ENCODE measurements at regions not wholly inside any gene's neighbourhood (a gene's known extent, or its start where the extent isn't known, plus 50 kb on each side); places are given as distances from the start of the nearest gene placed in this dataset.
"Not testable (repeated sequence)": the region's sequence is repeated elsewhere in the genome, so short reads cannot be mapped to it uniquely, and the experiment has no call there.

DNA sequence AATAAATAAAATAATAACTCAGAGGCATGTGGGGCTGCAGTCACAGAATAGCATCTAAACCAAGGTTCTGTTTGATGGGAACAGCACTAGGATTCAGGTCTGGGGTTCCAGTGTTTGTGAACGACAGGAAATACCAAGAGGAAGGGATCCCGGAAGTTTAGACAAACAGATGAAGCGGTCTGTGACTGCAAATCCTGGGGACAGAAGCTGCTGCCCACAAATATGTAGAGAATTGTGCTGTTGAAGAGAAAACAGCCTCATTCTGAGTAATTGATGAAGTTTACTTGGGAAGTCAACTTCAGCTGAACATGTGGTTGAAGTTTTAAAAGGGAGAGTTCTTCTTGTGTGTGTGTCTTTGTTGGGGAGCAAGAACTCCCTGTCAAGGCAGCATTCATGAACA lies 98.4 kb upstream of the TBX5 start:
- no peak for DNase-seq (ENCODE audit: low read depth in 4 of 4, low spot score in 1 of 4)

DNA sequence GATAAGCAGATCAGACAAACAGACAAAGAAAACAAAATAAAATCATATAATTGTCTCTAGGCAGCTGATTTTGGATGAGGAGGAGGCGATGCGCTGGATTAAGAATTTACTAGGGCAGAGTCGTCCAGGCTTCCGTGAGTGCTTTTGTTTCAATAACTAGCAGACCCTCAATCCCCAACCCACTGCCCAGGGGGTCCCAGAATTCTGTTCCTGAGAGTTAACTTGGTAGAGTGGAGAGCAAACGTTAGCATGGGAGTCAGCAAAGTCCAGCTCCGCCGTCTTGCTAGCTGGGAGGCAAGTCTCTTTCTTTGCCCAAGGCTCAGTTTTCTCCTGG lies 95.5 kb upstream of the TBX5 start:
- DNase-seq (ENCODE audit: low read depth in 4 of 4, low spot score in 1 of 4): no peak

DNA sequence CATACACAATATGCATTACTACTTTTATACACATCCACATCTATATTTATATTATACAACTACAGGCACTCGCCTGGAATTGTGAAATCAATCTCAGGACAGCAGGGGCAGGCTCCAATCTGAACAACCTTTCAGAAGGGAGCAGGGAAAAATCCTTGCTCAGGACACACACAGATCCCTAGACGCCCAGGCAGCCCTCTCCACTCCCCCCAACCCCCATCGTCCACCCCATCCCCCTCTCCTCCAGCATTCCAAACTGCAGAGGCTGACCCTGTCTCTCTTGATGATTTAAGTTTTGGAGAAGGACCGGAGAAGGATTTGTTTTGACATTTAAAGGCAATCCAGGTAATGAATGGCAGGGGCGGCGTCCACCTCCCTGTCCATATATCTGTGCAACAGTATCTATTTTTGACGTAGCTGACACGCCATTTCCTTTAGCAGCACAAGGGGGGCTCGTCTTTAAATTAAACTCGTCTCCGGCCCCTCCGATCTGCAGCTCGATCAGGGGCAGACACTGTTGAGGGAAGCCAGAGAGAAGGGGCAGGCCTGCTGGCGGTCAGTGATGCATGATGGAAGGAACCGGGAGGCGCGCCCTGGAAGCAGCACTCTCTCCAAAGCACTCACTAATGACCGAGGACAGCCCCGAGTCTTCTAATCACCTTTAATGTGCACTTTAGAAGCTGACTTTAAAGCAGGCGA lies 95.0 kb upstream of the TBX5 start:
- DNase-seq (ENCODE audit: low read depth in 4 of 4, low spot score in 1 of 4): no peak

DNA sequence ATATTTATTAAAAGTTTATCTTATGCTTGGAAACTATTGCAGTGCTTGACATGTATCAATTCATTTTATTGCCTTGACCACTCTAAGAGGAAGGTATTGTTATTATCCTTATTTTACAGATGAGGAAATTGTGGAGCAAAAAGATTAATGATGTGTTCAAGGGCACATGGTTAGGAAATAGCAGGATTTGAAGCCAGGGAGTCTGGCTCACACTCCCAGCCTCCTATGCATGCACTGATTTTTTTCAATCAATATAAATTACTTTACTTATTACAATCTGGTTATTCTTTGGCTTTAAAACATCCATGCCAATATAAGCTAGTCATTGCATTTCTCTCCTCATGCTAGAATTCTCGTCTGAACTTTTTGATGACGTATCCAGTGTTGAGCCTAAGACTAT lies 94.2 kb upstream of the TBX5 start:
- DNase-seq (ENCODE audit: low read depth in 4 of 4, low spot score in 1 of 4): no peak

DNA sequence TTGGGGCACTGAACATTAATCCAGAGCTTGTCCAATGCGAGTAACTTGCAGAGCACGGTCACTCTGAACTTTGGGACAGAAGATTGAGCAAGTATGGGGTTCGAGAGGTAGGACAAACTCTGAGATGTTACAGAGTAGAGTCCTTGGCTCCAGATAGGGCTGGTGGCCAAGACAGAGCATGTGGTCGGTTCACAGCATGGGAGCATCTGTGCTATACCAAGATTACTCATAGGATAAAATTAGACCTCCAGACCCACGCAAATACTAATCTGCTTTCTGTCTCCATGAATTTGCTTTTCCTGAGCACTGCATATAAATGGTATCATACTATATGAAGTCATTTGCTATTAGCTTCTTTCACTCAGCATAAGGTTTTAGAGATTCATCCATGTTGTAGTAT lies 93.4 kb upstream of the TBX5 start:
- DNase-seq (ENCODE audit: low read depth in 4 of 4, low spot score in 1 of 4): no peak

DNA sequence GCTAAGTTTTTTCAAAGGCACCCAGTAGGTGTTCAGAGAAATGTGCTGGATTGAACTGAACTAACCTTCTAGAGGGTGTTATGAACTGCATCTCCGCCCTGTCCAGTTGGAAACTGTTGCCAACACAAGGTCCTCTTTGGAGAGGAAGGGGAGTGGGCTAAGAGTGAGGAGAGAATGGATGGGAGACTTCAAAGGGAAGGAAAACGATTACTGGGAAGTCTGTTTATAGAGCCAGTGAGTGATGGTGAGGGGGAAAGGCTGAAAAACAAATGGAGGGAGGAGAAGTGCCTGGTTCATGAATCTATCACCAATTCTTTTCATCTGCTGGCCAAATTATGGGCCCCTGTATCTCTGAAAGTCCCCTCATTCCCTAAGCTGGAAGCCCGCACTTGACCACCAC lies 86.0 kb upstream of the TBX5 start:
- no peak for DNase-seq (ENCODE audit: low read depth in 4 of 4, low spot score in 1 of 4)

DNA sequence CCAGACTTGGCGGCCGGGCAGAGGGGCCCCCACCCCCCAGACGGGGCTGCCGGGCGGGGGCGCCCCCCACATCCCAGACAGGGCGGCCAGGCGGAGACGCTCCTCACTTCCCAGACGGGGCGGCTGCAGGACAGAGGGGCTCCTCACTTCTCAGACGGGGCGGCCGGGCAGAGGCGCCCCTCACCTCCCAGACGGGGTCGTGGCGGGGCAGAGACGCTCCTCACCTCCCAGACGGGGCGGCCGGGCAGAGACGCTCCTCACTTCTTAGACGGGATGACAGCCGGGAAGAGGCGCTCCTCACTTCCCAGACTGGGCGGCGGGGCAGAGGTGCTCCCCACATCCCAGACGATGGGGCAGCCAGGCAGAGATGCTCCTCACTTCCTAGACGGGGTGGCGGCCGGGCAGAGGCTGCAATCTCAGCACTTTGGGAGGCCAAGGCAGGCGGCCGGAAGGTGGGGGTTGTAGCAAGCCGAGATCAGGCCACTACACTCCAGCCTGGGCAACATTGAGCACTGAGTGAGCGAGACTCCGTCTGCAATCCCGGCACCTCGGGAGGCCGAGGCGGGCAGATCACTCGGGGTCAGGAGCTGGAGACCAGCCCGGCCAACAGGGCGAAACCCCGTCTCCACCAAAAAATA lies 79.0 kb upstream of the TBX5 start:
- DNase-seq (ENCODE audit: low read depth in 4 of 4, low spot score in 1 of 4): not testable (repeated sequence)

DNA sequence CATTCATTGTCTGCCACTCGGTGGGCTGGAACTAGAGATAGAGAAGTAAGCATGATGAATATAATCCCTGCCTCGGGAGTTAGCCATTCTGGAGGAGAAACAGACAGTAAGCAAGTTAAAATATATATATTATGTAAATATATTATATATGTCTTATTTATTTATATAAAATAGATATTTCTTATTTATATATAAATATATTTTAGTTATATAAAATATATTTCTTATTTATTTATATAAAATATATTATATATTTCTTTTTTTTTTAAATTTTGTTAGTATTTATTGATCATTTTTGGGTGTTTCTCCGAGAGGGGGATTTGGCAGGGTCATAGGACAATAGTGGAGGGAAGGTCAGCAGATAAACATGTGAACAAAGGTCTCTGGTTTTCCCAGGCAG lies 78.1 kb upstream of the TBX5 start:
- DNase-seq (ENCODE audit: low read depth in 4 of 4, low spot score in 1 of 4): no peak

DNA sequence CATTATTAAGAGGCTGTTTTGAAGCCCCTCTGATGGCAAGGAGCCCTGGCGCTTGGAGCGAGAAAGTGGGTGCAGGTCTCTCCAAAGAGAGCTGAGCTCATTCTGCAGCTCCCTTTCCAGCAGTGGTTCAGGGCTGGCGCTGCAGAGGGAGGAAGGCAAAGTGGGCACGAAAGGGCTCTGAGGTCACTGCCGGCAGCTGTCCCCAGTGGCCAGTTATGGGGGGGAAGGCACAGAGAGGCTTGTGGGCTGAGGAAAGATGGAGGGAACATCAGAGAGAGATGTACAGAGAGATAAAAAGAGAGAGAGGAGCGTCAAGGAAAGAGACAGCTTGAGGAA lies 75.2 kb upstream of the TBX5 start:
- no peak for DNase-seq (ENCODE audit: low read depth in 4 of 4, low spot score in 1 of 4)

DNA sequence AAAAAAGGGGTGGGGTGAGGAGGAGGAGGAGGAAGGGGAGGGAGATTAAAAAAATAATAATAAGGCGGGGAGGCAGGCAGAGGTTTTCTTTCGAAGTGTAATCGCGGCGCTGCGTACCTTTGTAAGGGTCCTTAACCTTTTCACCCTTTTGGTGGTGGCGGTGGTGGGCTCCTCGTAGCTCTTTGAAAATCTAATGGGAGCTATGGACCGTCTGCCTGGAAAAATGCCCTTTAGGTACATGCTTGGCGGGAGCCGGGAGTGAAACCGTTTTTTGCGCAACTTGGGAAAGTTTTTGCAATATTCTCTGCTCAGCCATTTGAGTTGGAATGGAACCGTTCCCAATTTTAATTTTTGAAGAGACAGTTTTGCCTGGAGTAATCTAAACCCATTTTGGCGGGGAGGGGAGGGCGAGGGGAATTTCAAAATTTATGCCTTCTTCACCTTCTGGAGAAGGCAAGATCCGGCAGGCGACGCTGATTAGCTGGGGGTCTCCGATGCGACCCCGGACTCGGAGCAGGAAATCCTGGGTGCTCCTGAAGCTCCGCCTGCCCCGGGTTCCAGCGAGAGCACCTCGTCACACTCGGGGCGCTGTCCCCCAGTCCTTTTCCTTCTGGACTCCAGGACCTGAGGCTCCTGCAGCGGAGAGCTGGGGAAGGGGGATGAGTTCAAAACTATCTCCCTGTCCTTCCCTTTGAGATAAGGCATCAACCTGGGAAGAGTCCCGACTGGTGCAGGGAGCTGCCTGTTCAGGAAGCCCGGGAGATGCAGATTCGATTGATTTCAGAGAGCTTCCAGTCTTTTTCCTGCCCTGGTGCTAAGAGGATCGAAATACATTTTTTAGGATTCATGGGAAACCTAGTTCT lies 74.6 kb upstream of the TBX5 start:
- DNase-seq (ENCODE audit: low read depth in 4 of 4, low spot score in 1 of 4): no peak

DNA sequence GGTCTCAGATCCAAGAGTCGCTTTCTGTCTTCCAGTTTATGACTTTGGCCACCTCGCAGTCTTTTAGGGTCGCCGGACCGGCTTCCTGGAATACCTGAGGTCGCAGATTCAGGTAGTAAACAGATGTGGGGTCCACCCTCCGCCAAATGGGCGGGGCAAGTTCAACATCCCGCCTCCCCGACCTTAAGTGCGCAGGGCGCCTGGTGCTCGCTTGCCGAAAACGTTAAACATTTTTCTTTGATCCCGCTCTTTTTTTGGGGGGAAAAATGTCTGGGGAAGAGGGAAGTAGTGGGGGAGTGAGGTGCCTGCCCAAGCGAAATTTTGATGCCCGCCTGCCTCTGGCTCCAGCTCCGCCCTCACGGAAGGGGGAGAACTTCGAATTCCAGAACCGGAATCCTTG lies 73.9 kb upstream of the TBX5 start:
- DNase-seq (ENCODE audit: low read depth in 4 of 4, low spot score in 1 of 4): no peak

DNA sequence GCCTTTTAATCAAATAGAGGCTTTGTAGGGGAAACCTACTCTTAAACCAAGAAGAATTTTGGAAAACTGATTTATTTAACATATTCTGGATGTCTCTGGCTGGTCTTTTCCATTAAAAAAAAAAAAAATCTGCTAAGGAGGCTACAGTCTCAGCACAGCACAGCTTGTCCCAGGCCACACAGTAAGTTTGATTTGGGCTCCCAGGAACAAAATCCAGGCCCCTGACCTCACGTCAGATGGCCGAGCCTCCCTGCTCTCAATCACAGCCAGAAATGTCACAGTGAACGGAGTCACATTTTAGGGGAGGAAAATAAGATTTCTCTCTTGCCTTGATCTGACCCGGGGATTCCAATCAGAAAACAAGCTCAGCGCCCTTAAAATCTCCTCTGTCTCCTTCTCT lies 72.9 kb upstream of the TBX5 start:
- no peak for DNase-seq (ENCODE audit: low read depth in 4 of 4, low spot score in 1 of 4)

DNA sequence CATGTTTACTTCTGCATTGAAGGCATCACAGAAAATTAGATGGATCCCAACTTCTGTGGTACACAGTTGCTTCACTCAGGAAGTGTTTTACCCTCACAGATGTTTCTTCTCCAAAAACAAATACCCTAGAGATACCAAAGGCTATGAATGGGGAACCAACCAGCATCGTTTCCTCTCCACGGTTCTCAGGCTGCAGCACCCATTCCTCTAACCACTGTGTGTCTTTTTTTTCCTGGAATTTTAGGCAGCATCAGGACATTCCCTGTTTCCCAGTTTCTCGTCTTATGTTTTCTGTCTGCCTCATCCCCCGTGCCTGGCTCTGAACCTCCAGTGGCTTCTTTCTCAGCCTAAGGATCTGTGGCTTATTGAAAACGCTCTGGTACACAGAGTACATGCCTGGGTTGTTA lies 72.0 kb upstream of the TBX5 start:
- DNase-seq (ENCODE audit: low read depth in 4 of 4, low spot score in 1 of 4): no peak

DNA sequence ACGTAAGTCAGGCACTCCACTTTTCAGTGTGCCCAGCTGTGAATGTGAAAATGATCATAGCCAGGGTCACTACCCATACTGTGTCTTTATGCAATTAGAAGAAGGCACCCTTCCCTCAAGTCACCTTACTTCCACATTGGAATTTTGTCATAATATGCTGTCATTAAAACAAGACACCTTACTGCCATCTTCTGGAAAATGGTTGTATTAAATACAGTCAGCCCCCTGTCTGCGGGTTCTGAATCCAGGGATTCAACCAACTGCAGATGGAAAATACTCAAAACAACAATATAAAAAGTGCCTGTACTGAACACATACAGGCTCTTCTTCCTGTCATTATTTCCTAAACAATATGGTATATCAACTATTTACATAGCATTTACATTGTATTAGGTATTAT lies 70.2 kb upstream of the TBX5 start:
- no peak for DNase-seq (ENCODE audit: low read depth in 4 of 4, low spot score in 1 of 4)

DNA sequence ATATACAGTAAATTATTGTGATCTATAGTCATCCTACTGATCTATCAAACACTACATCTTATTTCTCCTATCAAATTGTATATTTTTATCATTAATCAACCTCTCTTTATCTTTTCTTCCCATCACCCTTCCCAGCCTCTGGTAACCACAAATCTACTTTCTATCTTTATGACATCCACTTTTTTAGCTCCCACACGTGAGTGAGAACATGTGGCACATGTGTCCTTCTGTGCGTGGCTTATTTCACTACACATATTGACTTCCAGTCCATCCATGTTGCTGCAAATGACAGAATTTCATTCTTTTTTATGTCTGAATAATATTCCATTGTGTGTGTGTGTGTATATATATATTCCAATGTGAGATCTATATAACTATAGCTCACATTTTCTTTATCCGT lies 67.8 kb upstream of the TBX5 start:
- no peak for DNase-seq (ENCODE audit: low read depth in 4 of 4, low spot score in 1 of 4)

DNA sequence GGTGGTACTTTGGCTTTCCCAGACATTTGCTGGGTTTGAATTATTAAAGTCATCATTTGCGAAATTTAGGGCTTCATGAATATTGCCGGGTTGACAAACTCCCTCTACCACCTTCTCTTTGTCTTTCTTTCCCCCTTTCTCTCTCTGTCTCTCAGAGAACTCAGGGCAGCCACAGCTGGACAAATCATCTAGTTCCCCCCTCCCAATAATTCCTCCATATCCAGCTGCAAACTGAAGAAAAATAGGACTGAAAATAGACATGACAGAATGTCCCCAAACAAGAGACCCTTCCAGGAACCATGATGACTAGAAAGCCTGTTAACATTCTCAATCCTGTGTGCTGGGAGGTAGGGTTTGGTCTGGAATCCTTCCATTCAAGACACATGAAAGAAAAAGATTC lies 67.1 kb upstream of the TBX5 start:
- no peak for DNase-seq (ENCODE audit: low read depth in 4 of 4, low spot score in 1 of 4)

DNA sequence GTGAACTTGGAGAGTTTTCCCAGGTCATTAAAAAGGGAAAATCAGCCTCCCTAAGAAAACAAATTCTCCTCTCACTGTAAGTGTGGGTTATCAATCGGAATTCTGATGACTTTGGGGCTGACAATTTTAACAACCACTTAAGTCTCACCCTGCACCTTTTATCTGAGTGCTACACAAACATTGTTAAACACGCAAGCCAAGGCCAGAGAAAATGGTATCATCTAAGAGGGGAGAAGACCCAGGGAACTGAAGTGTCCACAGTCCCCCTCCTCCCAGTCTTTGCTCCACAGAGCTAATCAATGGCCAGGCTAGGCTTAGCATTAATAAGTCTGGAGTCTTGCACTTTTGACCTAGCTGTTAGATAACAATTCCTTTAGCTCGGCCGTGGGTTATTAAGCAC lies 51.7 kb upstream of the TBX5 start:
- DNase-seq (ENCODE audit: low read depth in 4 of 4, low spot score in 1 of 4): no peak

All from stimulated activated CD4-positive, alpha-beta T cell treated with anti-CD3 and anti-CD28 coated beads, Interleukin-1b, Interleukin-23, amount 100 ng/mL, for 24 hours (primary cell).